Uterus (tissue), 3 donors: ENCODE measurements at regions not wholly inside any gene's neighbourhood (a gene's known extent, or its start where the extent isn't known, plus 50 kb on each side); places are given as distances from the start of the nearest gene placed in this dataset.
"Not testable (repeated sequence)": the region's sequence is repeated elsewhere in the genome, so short reads cannot be mapped to it uniquely, and the experiment has no call there.

Source experiments
- DNase-seq, 2 donors: peaks; one replicate each; pipeline ENCODE4 v3.0.0-alpha.2; 2019 to 2020
- H3K27ac ChIP-seq, 2 donors: fragments of 200-600 bp; sonication (generic); 1 replicate in 1 of 2; 2 replicates in 1 of 2; pipeline ENCODE4 v1.5.1; 2016 to 2018
- H3K27me3 ChIP-seq, 2 donors: fragments of 200-600 bp; sonication (generic); one replicate each; pipeline ENCODE4 v1.5.1; 2018 to 2019; ENCODE audit warnings: control low read depth in 1 of 2
- H3K36me3 ChIP-seq, 2 donors: fragments of 200-600 bp; sonication (generic); one replicate each; pipeline ENCODE4 v1.5.1; 2019; ENCODE audit warnings: control low read depth in 1 of 2
- H3K4me1 ChIP-seq, 2 donors: fragments of 200-600 bp; sonication (generic); one replicate each; pipeline ENCODE4 v1.5.1; 2018 to 2019; ENCODE audit warnings: control low read depth in 1 of 2
- H3K4me3 ChIP-seq, 2 donors: fragments of 200-600 bp; sonication (generic); 1 replicate in 1 of 2; 2 replicates in 1 of 2; pipeline ENCODE4 v1.5.1; 2018 to 2019; ENCODE audit warnings: mild to moderate bottlenecking in 1 of 2
- H3K9me3 ChIP-seq, 2 donors: fragments of 200-600 bp; sonication (generic); one replicate each; pipeline ENCODE4 v1.5.1; 2019; ENCODE audit warnings: control low read depth in 1 of 2
- CTCF ChIP-seq, 4 experiments: fragments of 200-600 bp in 2 of 4; fragments of 450-650 bp in 2 of 4; sonication (generic) in 2 of 4; IDR thresholded peaks; one replicate each; pipeline ENCODE4 v1.5.1; 2016 to 2019; ENCODE audit warnings: antibody characterized with exemption in 4 of 4, mild to moderate bottlenecking in 2 of 4, moderate library complexity in 1 of 4
- POLR2A ChIP-seq, 2 donors: fragments of 450-650 bp; IDR thresholded peaks; one replicate each; pipeline ENCODE4 v1.6.1; 2016; ENCODE audit warnings: antibody characterized with exemption in 2 of 2, mild to moderate bottlenecking in 1 of 2, moderate library complexity in 1 of 2
- intact Hi-C: fragments of 100-400 bp; cut with DNase I; formaldehyde crosslinking; loops from one replicate; pipeline ENCODE4 v1.15.1; 2023; ENCODE audit warnings: low total_unique reads
- donor health status: DM: yes; HTN: yes; CAD: no.

GRCh38 chr7:13749636-13750035 lies 239.8 kb downstream of the ETV1 start:
- intact Hi-C loops: no loop called here
- Histone ChIP-seq H3K27me3 (no peaks in the 10 kb centered on the region), H3K27ac (no peak overlapping the region), H3K4me3 (no peak overlapping the region), H3K36me3 (no peaks in the 10 kb centered on the region), H3K4me1 (no peaks in the 10 kb centered on the region), H3K9me3 (no peaks in the 10 kb centered on the region)
- DNase-seq: no peak
- TF ChIP-seq CTCF (IDR thresholded peaks at IDR 0.05): no peak
- TF ChIP-seq POLR2A (IDR thresholded peaks at IDR 0.05): no peak

GRCh38 chr7:13751766-13752165 lies 237.7 kb downstream of the ETV1 start:
- Histone ChIP-seq H3K27me3 (no peaks in the 10 kb centered on the region), H3K4me3 (no peak overlapping the region), H3K27ac (no peak overlapping the region), H3K9me3 (no peaks in the 10 kb centered on the region), H3K36me3 (no peaks in the 10 kb centered on the region), H3K4me1 (no peaks in the 10 kb centered on the region)
- intact Hi-C loops: no loop called here
- DNase-seq: no peak
- TF ChIP-seq POLR2A (IDR thresholded peaks at IDR 0.05) (no peak), CTCF (IDR thresholded peaks at IDR 0.05) (no peak)

GRCh38 chr7:13757841-13758240 lies 231.6 kb downstream of the ETV1 start:
- no peak overlapping the region for H3K27ac ChIP-seq
- H3K36me3 ChIP-seq: no peaks in the 10 kb centered on the region
- intact Hi-C loops: no loop called here
- no peaks in the 10 kb centered on the region for H3K4me1 ChIP-seq
- H3K4me3 ChIP-seq: no peak overlapping the region
- DNase-seq: no peak
- H3K27me3 ChIP-seq: no peaks in the 10 kb centered on the region
- TF ChIP-seq POLR2A (IDR thresholded peaks at IDR 0.05): no peak
- no peak for TF ChIP-seq CTCF (IDR thresholded peaks at IDR 0.05)
- no peaks in the 10 kb centered on the region for H3K9me3 ChIP-seq

GRCh38 chr7:13765853-13766252 lies 223.6 kb downstream of the ETV1 start:
- DNase-seq, H3K27ac ChIP-seq, H3K9me3 ChIP-seq, H3K36me3 ChIP-seq, H3K4me1 ChIP-seq, intact Hi-C loops, H3K4me3 ChIP-seq, H3K27me3 ChIP-seq: not testable (repeated sequence)

GRCh38 chr7:13770305-13770704 lies 219.2 kb downstream of the ETV1 start:
- Histone ChIP-seq H3K27me3 (no peaks in the 10 kb centered on the region), H3K9me3 (no peaks in the 10 kb centered on the region), H3K27ac (no peak overlapping the region), H3K4me1 (no peaks in the 10 kb centered on the region), H3K4me3 (no peak overlapping the region), H3K36me3 (peaks cover 0 to 4% of the 10 kb centered on the region in 2 donors)
- TF ChIP-seq CTCF (IDR thresholded peaks at IDR 0.05) (no peak), POLR2A (IDR thresholded peaks at IDR 0.05) (no peak)
- intact Hi-C loops: no loop called here
- no peak for DNase-seq

- Histone ChIP-seq H3K4me1 (no peaks in the 10 kb centered on the region), H3K27ac (no peak overlapping the region), H3K36me3 (peaks cover 0 to 4% of the 10 kb centered on the region in 2 donors), H3K9me3 (no peaks in the 10 kb centered on the region), H3K4me3 (no peak overlapping the region), H3K27me3 (no peaks in the 10 kb centered on the region)
- intact Hi-C loops: no loop called here
- TF ChIP-seq POLR2A (IDR thresholded peaks at IDR 0.05) (no peak), CTCF (IDR thresholded peaks at IDR 0.05) (no peak)
- DNase-seq: no peak
Measured at GRCh38 chr7:13774976-13775375, 214.5 kb downstream of the ETV1 start.
